HUES48 (cell line): ENCODE measurements at regions not wholly inside any gene's neighbourhood (a gene's known extent, or its start where the extent isn't known, plus 50 kb on each side); places are given as distances from the start of the nearest gene placed in this dataset.

ENCODE experiments used
- H3K27ac ChIP-seq: one replicate; pipeline ENCODE4 v1.7.0; 2013; ENCODE audit warnings: low read depth, low read length, inconsistent platforms
- H3K27me3 ChIP-seq: 2 replicates; pipeline ENCODE4 v1.6.1; 2013; ENCODE audit warnings: mild to moderate bottlenecking, low read length; ENCODE audit not compliant: control insufficient read depth, insufficient read depth
- H3K36me3 ChIP-seq: 2 replicates; pipeline ENCODE4 v1.6.1; 2013; ENCODE audit warnings: low read length; ENCODE audit not compliant: control insufficient read depth, insufficient read depth
- H3K4me1 ChIP-seq: 2 replicates; pipeline ENCODE4 v1.6.1; 2013; ENCODE audit warnings: mild to moderate bottlenecking, low read length; ENCODE audit not compliant: control insufficient read depth, insufficient read depth
- H3K4me3 ChIP-seq: 2 replicates; pipeline ENCODE4 v1.5.1; 2013; ENCODE audit warnings: mild to moderate bottlenecking, low read depth, low read length
- H3K9ac ChIP-seq: 2 replicates; pipeline ENCODE4 v1.6.1; 2013; ENCODE audit warnings: mild to moderate bottlenecking, low read depth, low read length, moderate library complexity
- H3K9me3 ChIP-seq: 2 replicates; pipeline ENCODE4 v1.6.1; 2013; ENCODE audit warnings: low read length; ENCODE audit not compliant: control insufficient read depth, insufficient read depth

- Histone ChIP-seq H3K4me3 (no peak overlapping the region), H3K9ac (no peak overlapping the region)
Observed at GRCh38 chr6:23073821-23074220, 504.5 kb downstream of the HDGFL1 start.

DNA sequence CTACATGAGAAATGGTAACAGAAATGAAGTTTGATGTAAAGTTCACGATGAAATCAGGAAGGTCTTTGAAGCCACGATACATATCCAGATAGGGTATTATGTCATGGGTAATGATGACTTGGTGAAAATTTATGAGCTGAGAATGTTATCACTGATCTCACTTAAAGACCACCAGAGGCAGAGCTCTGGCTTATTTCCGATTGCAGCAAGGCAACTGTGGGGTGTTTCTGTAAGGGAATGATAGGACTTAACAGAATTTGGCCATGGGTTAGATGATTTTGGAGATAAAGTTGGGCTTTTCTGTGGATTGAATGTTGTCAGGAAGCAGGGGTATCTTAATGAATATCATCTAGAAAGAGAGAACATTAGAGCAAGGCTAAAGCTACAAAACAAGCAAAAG, 508.4 kb downstream of the HDGFL1 start:
- Histone ChIP-seq H3K27me3 (no peaks in the 10 kb centered on the region), H3K4me3 (no peak overlapping the region), H3K4me1 (no peaks in the 10 kb centered on the region), H3K9ac (no peak overlapping the region), H3K36me3 (no peaks in the 10 kb centered on the region), H3K9me3 (peaks cover 3% of the 10 kb centered on the region), H3K27ac (no peak overlapping the region)

More at GRCh38 chr6:23073821-23074220, 504.5 kb downstream of the HDGFL1 start:
- H3K27ac ChIP-seq = no peak overlapping the region
- H3K27me3 ChIP-seq = no peaks in the 10 kb centered on the region
- H3K4me1 ChIP-seq = no peaks in the 10 kb centered on the region
- H3K36me3 ChIP-seq = no peaks in the 10 kb centered on the region
- H3K9me3 ChIP-seq = peaks cover 7% of the 10 kb centered on the region

DNA sequence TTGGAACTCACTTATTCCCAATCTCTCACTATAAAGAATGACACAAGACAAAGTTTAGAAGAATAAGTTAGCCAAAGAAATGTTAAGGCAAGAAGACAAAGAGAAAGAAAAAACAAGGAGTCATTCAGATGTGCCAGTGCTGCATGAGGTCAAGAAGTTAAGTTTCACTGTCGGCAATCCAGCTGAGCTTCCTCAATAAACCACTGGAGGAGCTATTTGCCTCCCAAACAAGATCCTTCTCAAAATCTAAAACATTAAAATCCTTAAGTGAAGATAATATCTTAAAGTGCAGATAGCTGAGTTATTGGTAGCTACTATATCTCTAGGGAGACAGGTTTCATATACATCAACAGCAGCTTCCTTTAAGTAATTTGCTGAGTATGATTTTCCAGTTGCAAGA, 512.3 kb downstream of the HDGFL1 start:
- Histone ChIP-seq H3K9me3 (no peaks in the 10 kb centered on the region), H3K36me3 (no peaks in the 10 kb centered on the region), H3K27ac (no peak overlapping the region)

GRCh38 chr6:23086100-23086499, 516.7 kb downstream of the HDGFL1 start:
- H3K36me3 ChIP-seq = no peaks in the 10 kb centered on the region
- no peaks in the 10 kb centered on the region for H3K4me1 ChIP-seq
- no peaks in the 10 kb centered on the region for H3K27me3 ChIP-seq
- no peak overlapping the region for H3K4me3 ChIP-seq
- H3K9ac ChIP-seq = no peak overlapping the region
- no peaks in the 10 kb centered on the region for H3K9me3 ChIP-seq
- no peak overlapping the region for H3K27ac ChIP-seq

More for the DNA sequence above, 512.3 kb downstream of the HDGFL1 start:
- Histone ChIP-seq H3K27me3 (no peaks in the 10 kb centered on the region), H3K4me1 (no peaks in the 10 kb centered on the region), H3K9ac (no peak overlapping the region), H3K4me3 (no peak overlapping the region)

- H3K27me3 ChIP-seq = no peaks in the 10 kb centered on the region
- no peaks in the 10 kb centered on the region for H3K9me3 ChIP-seq
- H3K27ac ChIP-seq = no peak overlapping the region
- H3K4me1 ChIP-seq = no peaks in the 10 kb centered on the region
- H3K36me3 ChIP-seq = no peaks in the 10 kb centered on the region
- no peak overlapping the region for H3K4me3 ChIP-seq
- no peak overlapping the region for H3K9ac ChIP-seq
Observed at GRCh38 chr6:23087471-23087870, 518.1 kb downstream of the HDGFL1 start.

DNA sequence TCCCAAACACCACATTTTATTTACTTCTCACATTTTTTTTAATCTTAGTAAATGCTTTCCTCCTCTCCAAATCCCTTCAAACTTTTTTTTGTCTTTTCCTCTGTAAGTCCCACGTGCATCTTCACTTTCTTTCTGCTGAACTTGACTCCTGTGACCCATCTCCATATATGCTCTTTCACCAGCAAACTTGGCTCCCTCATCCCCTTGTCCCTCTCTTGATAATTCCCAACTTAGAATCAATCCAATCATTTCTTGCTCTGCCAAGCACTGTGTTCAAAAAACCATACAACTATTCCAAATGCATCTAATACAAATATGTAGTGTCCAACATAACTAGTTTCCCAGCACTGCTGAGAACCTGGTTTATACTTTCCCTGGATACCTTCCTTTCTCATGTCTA, 519.4 kb downstream of the HDGFL1 start:
- no peaks in the 10 kb centered on the region for H3K4me1 ChIP-seq
- no peaks in the 10 kb centered on the region for H3K9me3 ChIP-seq
- no peak overlapping the region for H3K4me3 ChIP-seq
- H3K27ac ChIP-seq = no peak overlapping the region
- no peaks in the 10 kb centered on the region for H3K36me3 ChIP-seq
- H3K9ac ChIP-seq = no peak overlapping the region
- H3K27me3 ChIP-seq = no peaks in the 10 kb centered on the region

DNA sequence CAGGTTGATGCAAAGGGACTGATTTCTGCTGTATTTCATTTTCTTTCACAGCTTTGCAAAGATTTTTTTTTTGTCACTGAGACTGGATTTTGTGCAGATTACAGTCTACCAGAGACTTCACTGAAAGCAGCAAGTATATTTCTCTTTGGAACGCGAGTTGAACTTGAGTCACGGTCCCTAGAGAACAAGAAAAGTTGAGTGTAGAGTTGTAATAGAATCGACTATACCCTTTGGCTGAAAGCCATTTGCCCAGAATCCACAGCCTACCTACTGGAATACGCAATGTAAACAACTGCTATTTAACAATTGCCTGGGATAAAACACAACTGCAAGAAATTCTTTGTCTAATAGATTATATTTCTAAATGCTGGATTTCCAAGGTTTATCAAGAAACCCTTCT, 520.6 kb downstream of the HDGFL1 start:
- H3K36me3 ChIP-seq = no peaks in the 10 kb centered on the region
- no peak overlapping the region for H3K27ac ChIP-seq
- H3K4me1 ChIP-seq = no peaks in the 10 kb centered on the region
- no peaks in the 10 kb centered on the region for H3K9me3 ChIP-seq
- no peak overlapping the region for H3K9ac ChIP-seq
- H3K4me3 ChIP-seq = no peak overlapping the region
- H3K27me3 ChIP-seq = no peaks in the 10 kb centered on the region

GRCh38 chr6:23091795-23092194, 522.4 kb downstream of the HDGFL1 start:
- H3K4me1 ChIP-seq = no peaks in the 10 kb centered on the region
- H3K36me3 ChIP-seq = no peaks in the 10 kb centered on the region
- no peak overlapping the region for H3K4me3 ChIP-seq
- H3K27me3 ChIP-seq = no peaks in the 10 kb centered on the region
- no peak overlapping the region for H3K9ac ChIP-seq
- no peak overlapping the region for H3K27ac ChIP-seq
- H3K9me3 ChIP-seq = 0 out of 2 replicates have a peak, but pooled peaks cover 4% of the 10 kb centered on the region

- H3K27me3 ChIP-seq = no peaks in the 10 kb centered on the region
- 0 out of 2 replicates have a peak, but pooled peaks cover 4% of the 10 kb centered on the region for H3K9me3 ChIP-seq
- H3K27ac ChIP-seq = no peak overlapping the region
- no peaks in the 10 kb centered on the region for H3K36me3 ChIP-seq
- H3K4me3 ChIP-seq = no peak overlapping the region
- no peaks in the 10 kb centered on the region for H3K4me1 ChIP-seq
- no peak overlapping the region for H3K9ac ChIP-seq
Observed at GRCh38 chr6:23096876-23097275, 527.5 kb downstream of the HDGFL1 start.

- no peaks in the 10 kb centered on the region for H3K27me3 ChIP-seq
- no peak overlapping the region for H3K9ac ChIP-seq
- H3K27ac ChIP-seq = no peak overlapping the region
- 0 out of 2 replicates have a peak, but pooled peaks cover 4% of the 10 kb centered on the region for H3K9me3 ChIP-seq
- no peak overlapping the region for H3K4me3 ChIP-seq
- no peaks in the 10 kb centered on the region for H3K36me3 ChIP-seq
- H3K4me1 ChIP-seq = no peaks in the 10 kb centered on the region
Observed at GRCh38 chr6:23097566-23097965, 528.2 kb downstream of the HDGFL1 start.

GRCh38 chr6:23106951-23107350, 537.6 kb downstream of the HDGFL1 start:
- no peaks in the 10 kb centered on the region for H3K36me3 ChIP-seq
- H3K4me1 ChIP-seq = no peaks in the 10 kb centered on the region
- no peak overlapping the region for H3K27ac ChIP-seq
- H3K4me3 ChIP-seq = no peak overlapping the region
- no peak overlapping the region for H3K9ac ChIP-seq
- no peaks in the 10 kb centered on the region for H3K27me3 ChIP-seq
- peaks cover 8% of the 10 kb centered on the region; the same call in 1 of the 2 replicates for H3K9me3 ChIP-seq

- H3K27ac ChIP-seq = no peak overlapping the region
- peaks cover 31% of the 10 kb centered on the region for H3K9me3 ChIP-seq
- no peaks in the 10 kb centered on the region for H3K27me3 ChIP-seq
- H3K36me3 ChIP-seq = no peaks in the 10 kb centered on the region
- H3K4me3 ChIP-seq = no peak overlapping the region
- H3K9ac ChIP-seq = no peak overlapping the region
- no peaks in the 10 kb centered on the region for H3K4me1 ChIP-seq
Observed at GRCh38 chr6:23111984-23112383, 542.6 kb downstream of the HDGFL1 start.
